IPS-11a (cell line): ENCODE measurements at regions not wholly inside any gene's neighbourhood (a gene's known extent, or its start where the extent isn't known, plus 50 kb on each side); places are given as distances from the start of the nearest gene placed in this dataset.

ENCODE experiments used
- H3K4me3 ChIP-seq: one replicate; pipeline ENCODE4 v1.5.1; 2013; ENCODE audit warnings: low read depth, low read length, control low read depth

DNA sequence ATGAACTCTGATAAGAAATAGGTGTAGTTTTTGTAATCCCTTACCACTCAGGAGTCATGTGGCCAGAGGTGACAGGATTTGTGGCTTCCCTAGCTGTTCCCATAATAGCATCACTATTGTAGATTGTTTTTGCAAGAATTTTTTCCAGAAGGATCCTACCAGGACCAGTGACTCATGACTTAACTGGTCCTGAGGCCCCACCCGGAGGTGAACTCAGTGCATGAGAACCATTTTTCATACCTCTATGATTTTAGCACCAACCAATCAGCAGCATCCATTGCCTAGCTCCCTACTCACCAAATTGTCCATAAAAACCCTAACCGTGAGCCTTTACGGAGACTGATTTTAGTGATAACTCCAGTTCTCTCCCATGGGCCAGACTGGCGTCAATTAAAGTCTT is 484.8 kb downstream of the PSAT1 start:
- H3K4me3 ChIP-seq: no peak overlapping the region

DNA sequence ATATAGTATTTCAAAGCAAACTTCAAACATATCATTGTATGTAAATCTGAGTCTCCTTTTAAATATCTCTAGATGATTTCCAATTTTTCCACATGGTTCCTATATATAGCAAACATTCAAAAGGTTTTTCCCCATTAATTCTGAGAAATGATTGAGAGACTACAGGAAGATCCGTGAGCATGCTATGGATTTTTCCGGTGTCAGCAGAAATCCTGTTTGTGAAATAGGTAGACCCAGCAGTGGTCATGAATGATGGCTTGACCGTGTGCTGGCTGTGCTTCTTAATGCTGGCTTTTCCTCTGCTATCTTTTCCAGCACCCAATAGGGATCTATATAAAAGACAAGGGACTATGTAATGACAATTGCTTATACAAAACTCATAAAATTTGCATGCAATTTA is 485.3 kb downstream of the PSAT1 start:
- H3K4me3 ChIP-seq: no peak overlapping the region

DNA sequence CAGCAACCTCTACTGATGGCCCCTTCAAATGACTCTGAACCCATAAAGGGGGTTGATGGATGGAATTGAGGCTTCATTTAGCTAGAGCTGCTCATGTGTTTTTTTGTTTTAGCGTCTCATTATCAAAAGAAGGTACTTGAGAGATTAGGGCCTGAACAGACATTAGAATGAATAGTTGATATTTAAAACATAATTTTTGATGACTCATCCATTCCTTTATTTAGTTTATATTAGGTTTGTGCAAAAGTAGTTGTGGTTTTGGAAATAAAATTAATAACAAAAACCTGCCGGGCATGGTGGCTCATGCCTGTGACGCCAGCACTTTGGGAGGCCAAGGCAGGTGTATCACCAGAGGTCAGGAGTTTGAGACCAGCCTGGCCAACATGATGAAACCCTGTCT is 485.9 kb downstream of the PSAT1 start:
- no peak overlapping the region for H3K4me3 ChIP-seq

DNA sequence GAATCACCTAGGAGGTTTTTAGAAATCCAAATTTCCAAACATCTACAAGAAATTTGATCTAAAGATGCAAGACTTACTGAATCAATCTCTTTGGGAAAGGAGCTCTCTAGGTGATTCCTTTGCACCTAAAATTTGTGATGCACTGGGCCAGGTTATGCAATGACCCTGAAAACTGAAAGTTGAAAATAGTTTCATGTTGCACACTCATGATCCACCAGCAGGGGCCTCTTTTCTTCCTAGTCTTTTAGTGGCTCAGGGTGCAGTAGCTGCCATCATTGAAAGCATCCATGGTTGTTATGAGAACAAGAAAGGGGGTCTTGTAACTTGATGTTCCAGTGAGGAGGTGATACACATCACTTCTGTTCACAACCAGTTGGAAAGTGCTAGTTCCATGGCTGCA is 486.8 kb downstream of the PSAT1 start:
- H3K4me3 ChIP-seq: no peak overlapping the region

DNA sequence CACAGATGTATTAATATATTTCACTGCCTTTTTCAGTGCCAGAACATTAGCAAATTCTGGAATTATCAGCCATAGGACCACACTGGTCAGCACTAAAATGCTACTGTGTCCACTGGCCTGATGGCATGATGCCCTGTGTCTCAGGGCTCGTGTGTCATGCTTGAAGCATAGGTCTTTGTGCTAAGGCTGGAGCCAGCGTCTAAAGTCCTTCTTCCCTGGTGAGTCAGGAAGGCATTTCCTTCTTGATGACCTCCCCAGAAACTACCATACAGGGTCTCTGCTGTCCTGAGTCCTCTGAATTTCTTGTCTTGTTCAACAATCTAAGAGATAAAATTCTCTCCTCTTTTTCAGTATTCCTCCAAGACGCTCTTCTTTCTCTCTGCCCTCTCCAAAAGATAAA is 489.9 kb downstream of the PSAT1 start:
- H3K4me3 ChIP-seq: no peak overlapping the region

DNA sequence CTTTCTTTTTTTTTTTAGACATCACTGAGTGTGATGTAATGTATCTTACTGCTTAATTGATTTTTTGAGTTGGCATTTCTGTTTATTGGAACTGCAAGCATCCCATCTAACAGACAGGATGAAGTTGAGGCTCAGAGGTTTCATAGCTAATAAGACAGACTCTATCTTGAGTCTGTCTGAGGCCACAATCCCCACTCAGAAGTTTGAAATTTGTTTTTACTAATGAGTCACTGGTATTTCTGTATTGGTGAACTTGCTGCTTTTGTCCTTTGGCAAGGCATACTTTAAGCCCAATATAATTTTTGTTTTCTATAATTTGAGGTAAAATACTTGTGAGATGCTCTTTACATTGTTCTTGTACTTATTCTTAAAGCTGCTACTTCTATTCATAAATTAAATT is 491.2 kb downstream of the PSAT1 start:
- H3K4me3 ChIP-seq: no peak overlapping the region

DNA sequence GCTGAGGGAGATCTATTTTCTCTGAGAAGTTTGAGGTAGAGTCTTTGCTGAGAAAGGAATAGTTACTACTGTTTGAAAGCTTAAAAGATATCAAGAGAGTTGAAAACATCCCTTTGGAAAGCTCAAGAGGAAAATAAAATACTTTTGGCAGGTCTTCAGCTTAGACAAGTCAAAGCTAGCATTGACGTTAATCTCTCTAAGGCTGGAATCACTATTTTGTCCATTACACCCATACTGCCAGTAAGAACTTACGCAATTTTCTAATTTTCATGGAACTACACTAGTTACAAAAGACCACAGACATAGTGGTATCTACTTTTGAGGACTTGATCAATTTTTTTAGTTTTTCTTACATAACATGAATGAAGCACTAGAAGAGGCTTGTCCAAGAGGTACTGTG is 494.9 kb downstream of the PSAT1 start:
- no peak overlapping the region for H3K4me3 ChIP-seq

DNA sequence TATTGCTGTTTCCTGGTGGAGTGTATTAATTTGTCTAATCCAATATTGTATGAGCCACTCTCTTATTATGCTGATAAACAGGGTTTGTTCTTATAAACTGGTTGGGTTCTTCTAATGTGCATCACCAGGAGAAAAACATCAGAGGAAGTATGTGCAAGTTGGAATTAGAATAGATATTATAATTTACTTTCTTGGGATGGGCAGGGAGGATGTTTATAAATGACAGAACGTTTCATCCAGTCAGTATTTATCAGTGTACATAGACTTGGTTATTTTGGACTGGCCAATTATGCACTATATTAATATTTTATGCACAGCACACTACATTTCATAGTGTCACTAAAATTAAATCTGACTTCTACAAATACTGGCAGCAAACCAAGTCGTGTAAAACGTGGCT is 495.8 kb downstream of the PSAT1 start:
- H3K4me3 ChIP-seq: no peak overlapping the region

DNA sequence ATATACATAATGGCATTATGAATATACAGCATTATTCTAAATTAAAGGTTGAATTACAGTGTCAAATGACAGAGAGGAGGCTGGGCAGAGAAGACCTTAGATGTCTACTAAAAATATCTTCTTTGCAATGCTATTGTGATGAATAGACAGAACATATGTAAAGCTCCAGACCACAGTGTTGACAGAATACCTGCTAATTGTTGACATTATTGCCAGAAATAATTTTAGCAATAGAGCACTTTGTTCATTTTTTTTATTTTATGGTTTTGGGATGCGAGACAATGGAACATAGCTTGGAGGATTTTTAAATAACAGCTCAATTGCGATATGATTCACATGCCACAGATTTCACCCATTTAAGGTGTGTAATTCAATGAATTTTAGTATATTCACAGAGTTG is 508.8 kb downstream of the PSAT1 start:
- no peak overlapping the region for H3K4me3 ChIP-seq

DNA sequence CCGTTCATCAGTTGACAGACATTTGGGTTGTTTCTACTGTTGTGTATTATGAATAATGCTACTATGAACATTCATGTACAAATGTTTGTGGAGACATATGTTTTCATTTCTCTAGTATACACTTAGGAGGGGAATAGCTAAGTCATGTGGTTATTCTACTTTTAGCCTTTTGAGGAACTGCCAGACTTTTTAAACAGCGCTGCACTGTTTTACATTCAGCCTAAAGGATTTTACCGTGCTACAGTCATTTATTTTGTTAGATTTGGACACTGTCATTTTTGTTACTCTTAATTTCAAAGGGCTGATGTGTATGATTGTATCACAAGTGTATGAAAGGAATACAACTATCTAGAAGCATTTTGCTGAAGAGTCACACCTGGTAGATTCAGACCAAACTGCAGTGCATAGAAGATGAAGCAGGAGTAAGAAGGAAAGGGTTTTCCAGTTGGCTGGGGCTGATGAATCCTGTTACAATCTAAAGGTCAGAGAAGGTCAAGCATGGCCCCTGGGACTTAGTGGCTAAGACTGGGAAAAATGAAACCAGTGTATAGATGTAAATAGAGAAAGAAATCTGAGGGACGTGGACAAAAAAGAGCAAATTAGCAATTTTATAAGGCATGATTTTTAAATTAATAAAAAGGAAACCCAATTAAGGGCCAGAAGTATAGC is 509.7 kb downstream of the PSAT1 start:
- H3K4me3 ChIP-seq: no peak overlapping the region

DNA sequence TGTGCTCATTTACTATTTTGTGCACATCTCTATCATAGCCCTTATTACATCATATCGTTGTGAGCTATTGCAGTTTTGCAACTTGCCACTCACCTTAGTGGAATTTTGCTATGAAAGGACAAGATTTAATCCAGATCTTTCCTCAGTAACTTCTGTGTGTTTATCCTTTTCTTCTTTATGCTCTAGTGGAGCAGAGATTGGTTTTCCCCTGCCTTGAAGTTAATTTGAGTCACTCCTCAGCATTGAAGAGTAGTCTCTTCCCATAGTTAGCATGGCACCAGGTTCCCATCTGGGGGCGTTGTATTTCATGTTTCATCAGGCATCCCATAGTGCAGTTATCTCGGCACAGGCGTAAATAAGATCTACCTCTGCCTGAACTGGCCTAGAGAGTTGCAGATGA is 510.4 kb downstream of the PSAT1 start:
- no peak overlapping the region for H3K4me3 ChIP-seq

DNA sequence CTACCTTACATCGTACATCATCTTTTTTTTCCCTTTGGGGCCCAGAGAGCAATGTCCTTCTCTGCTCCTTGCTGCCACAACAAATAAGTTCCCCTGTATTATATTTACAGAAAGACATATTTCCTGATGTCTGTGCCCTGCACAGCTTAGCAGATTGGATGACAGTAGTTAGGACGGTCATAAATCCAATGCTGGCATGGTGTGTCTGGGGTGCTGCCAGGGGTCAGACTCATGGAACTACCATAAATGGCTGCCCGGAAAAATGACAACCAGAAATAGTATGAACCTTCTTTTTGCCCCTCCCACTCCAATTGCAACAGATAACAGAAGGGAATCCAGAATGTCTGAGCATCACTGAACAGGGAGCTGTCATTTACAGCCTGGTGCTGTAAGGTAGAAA is 511.1 kb downstream of the PSAT1 start:
- no peak overlapping the region for H3K4me3 ChIP-seq

DNA sequence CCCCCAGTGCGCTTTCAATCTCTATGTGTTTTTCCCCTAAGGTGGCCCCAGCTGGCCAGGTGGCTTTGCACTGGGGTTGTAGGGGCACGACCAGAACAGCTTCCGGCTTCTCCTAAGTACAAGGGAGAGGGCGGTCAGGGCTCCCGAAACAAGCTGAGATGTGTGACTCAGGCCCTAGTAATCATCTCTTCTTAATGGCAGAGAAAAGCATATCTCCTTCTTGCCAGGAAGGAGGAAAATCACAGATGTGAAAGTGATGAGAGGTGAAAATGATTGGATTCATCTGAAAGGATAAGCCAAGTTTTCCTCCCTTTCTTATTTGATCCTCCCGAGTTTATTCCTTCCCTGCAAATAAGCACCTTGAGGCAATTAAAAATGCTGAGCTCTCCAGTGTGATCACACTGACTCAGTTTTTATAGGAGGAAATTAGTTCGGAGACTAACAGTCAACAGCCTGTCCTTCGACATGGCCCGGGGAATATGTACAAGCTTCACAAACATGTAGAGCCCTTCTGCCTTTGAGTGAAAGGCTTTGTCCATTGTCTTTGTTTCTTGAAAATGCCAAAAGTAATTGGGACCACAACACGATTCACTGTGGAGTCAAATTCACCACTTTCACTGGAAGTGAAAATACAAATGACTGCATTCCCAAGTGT is 514.8 kb downstream of the PSAT1 start:
- no peak overlapping the region for H3K4me3 ChIP-seq

DNA sequence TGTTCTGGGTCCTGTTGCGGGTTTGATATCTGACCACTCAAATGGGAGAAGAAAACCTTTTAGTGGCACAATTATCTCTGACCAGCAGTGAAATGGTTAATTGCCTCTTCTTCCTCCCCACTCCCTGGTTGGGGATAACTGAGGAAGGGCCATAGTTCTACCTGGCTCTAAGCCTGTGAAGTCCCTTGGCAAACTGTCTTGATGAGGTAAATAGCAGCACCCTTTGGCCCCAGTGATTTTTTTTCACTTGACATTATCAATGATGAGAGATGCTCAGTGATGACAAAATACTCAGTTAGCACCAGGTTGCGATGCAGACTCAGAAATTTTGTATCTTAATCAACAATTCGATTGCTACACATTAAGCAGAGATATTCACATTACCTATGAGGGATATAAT is 515.7 kb downstream of the PSAT1 start:
- H3K4me3 ChIP-seq: no peak overlapping the region

DNA sequence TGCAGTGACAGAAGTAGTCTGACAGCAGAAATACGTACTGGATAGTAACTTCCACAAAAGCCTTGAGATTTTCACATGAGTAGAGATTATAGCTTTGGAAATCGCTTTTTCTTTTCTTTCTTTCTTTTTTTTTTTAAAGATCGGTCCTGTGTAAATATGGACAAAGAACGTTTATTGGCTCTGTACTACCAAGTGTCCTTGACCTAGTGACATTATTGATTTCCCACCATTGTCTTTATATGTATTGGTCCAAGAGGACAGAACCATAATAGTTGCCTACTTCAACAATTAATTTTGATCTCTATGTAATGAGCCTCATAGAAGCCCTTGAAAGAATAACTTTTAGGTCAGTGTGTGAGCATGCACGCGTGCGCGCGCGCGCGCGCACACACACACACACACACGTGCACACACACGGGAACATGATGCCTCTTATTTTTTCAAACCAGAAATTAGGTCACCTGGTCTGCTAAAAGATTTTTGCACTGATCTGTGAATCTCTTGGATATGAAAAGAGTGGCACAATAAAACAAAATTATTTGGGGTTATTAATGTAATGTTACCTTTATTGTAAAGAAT is 516.8 kb downstream of the PSAT1 start:
- H3K4me3 ChIP-seq: no peak overlapping the region

DNA sequence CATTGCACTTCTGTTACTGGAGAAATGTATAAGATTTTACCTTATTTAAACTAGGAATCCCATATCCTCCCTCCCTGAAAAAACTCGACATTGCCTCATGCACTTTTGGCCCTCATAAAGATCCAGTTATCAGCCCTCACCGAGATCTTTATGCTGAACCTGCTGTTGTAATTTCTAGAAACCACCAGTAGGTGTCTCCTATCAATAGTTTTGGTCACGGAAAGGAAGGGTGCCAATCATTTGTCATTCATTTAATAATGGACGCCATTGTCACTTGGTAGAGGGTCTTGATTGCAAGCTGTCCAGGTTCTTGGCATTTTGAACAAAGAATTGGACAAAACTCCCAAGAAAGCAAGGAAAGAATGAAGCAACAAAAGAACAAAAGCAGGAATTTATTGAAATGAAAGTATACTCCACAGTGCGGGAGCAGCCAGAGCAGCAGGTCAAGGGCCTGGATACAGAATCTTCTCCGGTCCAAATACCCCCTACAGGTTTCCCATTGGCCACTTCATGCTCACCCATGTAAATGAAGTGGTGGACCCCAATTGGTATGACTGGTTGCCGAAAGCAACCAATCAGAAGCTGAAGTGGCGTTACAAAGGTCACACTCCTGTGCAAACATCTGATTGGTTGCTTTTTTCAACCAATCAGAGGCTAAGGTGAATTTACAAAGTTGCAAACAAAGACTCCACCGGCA is 524.3 kb downstream of the PSAT1 start:
- H3K4me3 ChIP-seq: no peak overlapping the region

DNA sequence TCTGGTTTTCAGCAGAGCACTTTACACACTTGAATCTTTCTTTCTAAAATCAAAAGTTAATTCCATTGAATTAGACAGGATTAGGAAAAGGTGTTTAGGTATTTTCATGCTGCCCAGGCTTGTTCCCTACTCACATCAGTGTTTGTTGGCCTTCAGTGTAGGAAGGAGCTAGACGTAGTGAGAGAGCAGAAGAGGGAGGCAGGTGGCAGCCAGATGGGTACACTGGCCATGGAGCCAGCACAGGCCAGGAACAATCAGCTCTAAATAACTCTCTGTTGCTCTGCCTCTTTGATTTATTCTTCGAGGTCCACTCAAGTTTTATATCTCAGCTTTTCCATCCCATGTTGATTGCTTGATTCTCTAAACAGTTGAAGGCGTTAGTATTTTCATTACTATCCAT is 529.6 kb downstream of the PSAT1 start:
- no peak overlapping the region for H3K4me3 ChIP-seq

DNA sequence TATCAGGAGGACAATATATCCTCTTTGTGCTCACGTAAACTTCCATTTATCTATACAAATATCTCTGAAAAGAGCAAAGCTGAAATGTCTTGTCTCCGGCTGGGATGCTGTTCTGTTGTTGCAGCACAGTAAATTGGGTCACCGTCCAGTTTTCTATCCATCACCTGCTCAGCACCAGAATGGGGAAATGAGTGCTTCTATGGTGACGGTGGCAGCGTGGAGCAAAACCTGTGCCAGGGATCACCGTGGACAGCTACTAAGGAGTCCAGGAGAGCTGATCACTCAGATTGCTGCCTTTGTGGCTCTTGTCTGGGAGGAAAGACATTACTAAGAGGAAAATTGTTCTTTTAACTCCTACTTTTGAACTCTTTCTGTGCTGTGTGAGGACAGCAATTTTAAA is 531.6 kb downstream of the PSAT1 start:
- no peak overlapping the region for H3K4me3 ChIP-seq

DNA sequence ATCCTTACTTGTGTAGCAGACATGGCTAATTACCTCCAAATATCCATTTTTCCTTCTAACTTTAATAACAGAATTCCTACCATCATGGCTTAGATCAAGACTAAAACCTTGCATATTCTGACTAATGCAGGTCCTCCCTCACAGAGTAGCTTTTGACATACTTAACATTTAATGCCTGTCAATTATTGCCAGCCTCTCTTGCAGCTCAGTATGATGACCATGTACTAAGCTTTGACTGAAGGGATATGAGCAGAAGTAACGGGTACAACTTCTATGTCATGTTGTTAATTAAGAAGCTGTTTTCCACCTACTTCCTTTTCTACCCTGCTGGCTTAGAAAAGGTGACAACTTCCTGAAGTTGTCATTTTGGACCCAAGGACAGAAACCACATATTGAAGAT is 533.4 kb downstream of the PSAT1 start:
- no peak overlapping the region for H3K4me3 ChIP-seq

DNA sequence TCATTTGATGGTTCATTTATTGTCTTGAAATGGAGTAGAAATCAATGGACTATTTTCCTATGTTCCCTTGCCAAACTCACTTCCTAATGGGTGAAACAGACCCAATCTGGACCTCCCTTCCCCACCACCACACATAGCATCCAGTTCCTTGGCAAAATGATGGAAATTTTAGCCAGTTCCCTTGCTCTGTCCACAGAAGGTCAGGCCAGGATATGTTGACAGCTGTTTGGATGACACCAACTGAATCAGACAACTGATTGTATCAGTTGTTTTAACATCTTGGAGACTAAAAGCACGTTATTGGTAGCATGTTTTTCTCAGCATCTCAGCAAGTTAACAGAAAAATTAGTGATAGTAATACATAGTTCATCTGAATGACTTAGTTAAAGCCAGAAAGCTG is 534.8 kb downstream of the PSAT1 start:
- H3K4me3 ChIP-seq: no peak overlapping the region

DNA sequence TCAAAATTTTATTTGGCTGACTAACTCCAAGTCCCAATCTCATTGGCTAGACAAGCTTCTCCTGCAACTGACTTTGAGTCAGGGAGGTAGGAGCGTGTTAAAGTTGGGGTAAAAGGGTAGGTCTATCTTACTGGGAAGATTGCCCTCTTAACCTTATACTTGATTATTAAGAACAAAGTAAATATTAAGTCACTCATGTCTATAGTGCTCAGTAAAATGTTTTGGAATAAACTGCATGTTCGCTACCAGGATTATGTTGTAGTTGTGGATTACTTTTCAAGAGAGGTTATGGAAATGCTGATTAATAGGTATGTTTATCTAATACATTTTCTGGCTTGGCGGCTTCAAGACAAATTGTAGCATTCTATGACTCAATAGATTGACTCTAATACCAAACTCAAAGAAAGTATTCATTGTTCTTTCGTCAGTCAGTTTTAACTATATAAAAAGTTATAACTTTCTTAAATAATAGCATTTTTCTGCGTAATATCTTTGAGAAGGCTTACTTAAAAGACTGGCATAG is 539.1 kb downstream of the PSAT1 start:
- H3K4me3 ChIP-seq: no peak overlapping the region

DNA sequence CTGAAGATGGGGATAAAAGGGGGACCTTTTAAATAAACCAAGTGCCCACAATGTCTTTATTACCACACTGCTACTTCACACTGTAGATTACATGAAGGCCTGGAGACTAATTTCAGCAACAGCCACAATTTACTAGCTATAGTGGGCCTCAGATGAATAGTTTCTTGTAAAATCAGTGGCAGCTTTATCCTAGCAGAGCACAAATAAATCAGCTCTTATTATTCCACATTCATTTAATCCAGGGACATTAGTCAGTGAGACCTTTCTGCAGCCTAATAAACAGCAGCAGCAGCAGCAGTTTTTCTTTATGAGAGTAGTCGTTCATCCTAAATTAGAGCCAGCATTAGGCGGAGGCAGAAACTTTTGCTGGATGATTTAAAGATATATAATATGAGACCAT is 542.3 kb downstream of the PSAT1 start:
- no peak overlapping the region for H3K4me3 ChIP-seq
